NCI-H2081 treated with DMSO at 0.1 percent for 48 hours (cell line): ENCODE measurements at regions not wholly inside any gene's neighbourhood (a gene's known extent, or its start where the extent isn't known, plus 50 kb on each side); places are given as distances from the start of the nearest gene placed in this dataset.

Experiments used
- DNase-seq: peaks from one replicate; lab custom pipeline; 2025; lab: John Stamatoyannopoulos, UW

- no peak for DNase-seq
Observed at GRCh38 chr17:70021726-70022125, 53.3 kb upstream of the KCNJ16 start.

GRCh38 chr17:70022175-70022574 is 52.9 kb upstream of the KCNJ16 start:
- DNase-seq: no peak

GRCh38 chr17:70024253-70024652 is 50.8 kb upstream of the KCNJ16 start:
- DNase-seq: no peak
